GM23248 (cell line): ENCODE measurements at regions not wholly inside any gene's neighbourhood (a gene's known extent, or its start where the extent isn't known, plus 50 kb on each side); places are given as distances from the start of the nearest gene placed in this dataset.

Source experiments
- DNase-seq: peaks from one replicate; pipeline ENCODE4 v3.0.0-alpha.2; 2015
- H2AFZ ChIP-seq: fragments of 200-600 bp; sonication (generic); 2 replicates; pipeline ENCODE4 v1.6.1; 2016; ENCODE audit warnings: antibody characterized with exemption
- H3F3A ChIP-seq: fragments of 200-600 bp; sonication (generic); 2 replicates; pipeline ENCODE4 v1.6.1; 2016; ENCODE audit warnings: mild to moderate bottlenecking, antibody characterized with exemption, mixed run types; ENCODE audit not compliant: insufficient read depth
- H3K27ac ChIP-seq: fragments of 200-600 bp; sonication (generic); 2 replicates; pipeline ENCODE4 v1.5.1; 2016; ENCODE audit warnings: mild to moderate bottlenecking
- H3K27me3 ChIP-seq: fragments of 200-600 bp; sonication (generic); replicated peaks from 2 replicates; pipeline ENCODE4 v1.6.1; 2016; ENCODE audit warnings: mild to moderate bottlenecking; ENCODE audit not compliant: insufficient read depth
- H3K36me3 ChIP-seq: fragments of 200-600 bp; sonication (generic); 2 replicates; pipeline ENCODE4 v1.6.1; 2016; ENCODE audit warnings: low read depth, mild to moderate bottlenecking
- H3K4me1 ChIP-seq: fragments of 200-600 bp; sonication (generic); 2 replicates; pipeline ENCODE4 v1.6.1; 2016; ENCODE audit warnings: mild to moderate bottlenecking; ENCODE audit not compliant: insufficient read depth
- H3K4me2 ChIP-seq: fragments of 200-600 bp; sonication (generic); one replicate; pipeline ENCODE4 v1.6.1; 2016; ENCODE audit warnings: mild to moderate bottlenecking; ENCODE audit not compliant: unreplicated experiment
- H3K4me3 ChIP-seq: fragments of 200-600 bp; sonication (generic); 2 replicates; pipeline ENCODE4 v1.5.1; 2016; ENCODE audit warnings: mild to moderate bottlenecking
- H3K79me2 ChIP-seq: fragments of 200-600 bp; sonication (generic); 2 replicates; pipeline ENCODE4 v1.6.1; 2016; ENCODE audit warnings: mild to moderate bottlenecking; ENCODE audit not compliant: insufficient read depth
- H3K9ac ChIP-seq: fragments of 200-600 bp; sonication (generic); 2 replicates; pipeline ENCODE4 v1.6.1; 2016; ENCODE audit warnings: mild to moderate bottlenecking
- H3K9me2 ChIP-seq: fragments of 200-600 bp; sonication (generic); 2 replicates; pipeline ENCODE4 v1.6.1; 2016; ENCODE audit warnings: mixed run types, mild to moderate bottlenecking, moderate library complexity; ENCODE audit not compliant: insufficient read depth
- H3K9me3 ChIP-seq: fragments of 200-600 bp; sonication (generic); one replicate; pipeline ENCODE4 v1.6.1; 2017; ENCODE audit warnings: low read depth
- H4K20me1 ChIP-seq: fragments of 200-600 bp; sonication (generic); 2 replicates; pipeline ENCODE4 v1.6.0; 2016; ENCODE audit not compliant: insufficient read depth
- EZH2 ChIP-seq: fragments of 200-600 bp; sonication (generic); IDR thresholded peaks from 2 replicates; pipeline ENCODE4 v1.6.1; 2018; ENCODE audit warnings: antibody characterized with exemption, mild to moderate bottlenecking; ENCODE audit not compliant: insufficient read depth, poor library complexity, severe bottlenecking
- EZH2phosphoT487 ChIP-seq: fragments of 200-600 bp; sonication (generic); IDR thresholded peaks from 2 replicates; pipeline ENCODE4 v1.6.1; 2018; ENCODE audit warnings: antibody characterized with exemption, moderate library complexity, mild to moderate bottlenecking, low read depth; ENCODE audit not compliant: insufficient read depth
- WGBS, 2 experiments: methylation state at CpG; one replicate each; pipeline ENCODE4 v1.1.6; 2015 to 2017; ENCODE audit warnings: low lambda C conversion rate in 2 of 2, low coverage in 1 of 2; ENCODE audit errors: missing lambda C conversion rate in 2 of 2; 5-methylcytosine and 5-hydroxymethylcytosine counted together
- in situ Hi-C: fragments of 300-500 bp; cut with MboI; formaldehyde crosslinking; loops from 2 replicates; pipeline ENCODE4 v1.15.0; 2020

- in situ Hi-C loops: loop anchor here (5.0 to 25.0 kb wide), 2 partner anchors 212 to 937 kb away; partner anchors contain the start of gene TMEM30B
These were observed 100.8 kb downstream of the PPM1A start for GRCh38 chr14:60349663-60350365.

GRCh38 chr14:60350366-60350720, 101.3 kb downstream of the PPM1A start:
- Histone ChIP-seq H3K79me2 (no peaks in the 10 kb centered on the region), H2AFZ (peak overlapping the region; percentile 54), H3K4me2 (peak overlapping the region; percentile 39), H4K20me1 (no peaks in the 10 kb centered on the region), H3K27me3 (no peaks in the 10 kb centered on the region), H3F3A (no peaks in the 10 kb centered on the region), H3K36me3 (no peaks in the 10 kb centered on the region), H3K27ac (no peak overlapping the region), H3K4me3 (no peak overlapping the region), H3K4me1 (peaks cover 4% of the 10 kb centered on the region; the same call in 1 of the 2 replicates), H3K9me3 (no peaks in the 10 kb centered on the region), H3K9ac (no peak overlapping the region), H3K9me2 (no peaks in the 10 kb centered on the region)
- TF ChIP-seq EZH2phosphoT487 (no peak), EZH2 (no peak)
- WGBS, 2 experiments: 6 to 10% methylated on average over 5 of the region's 5 CpGs
- peak; percentile 5 for DNase-seq
- in situ Hi-C loops: no loop called here

More at GRCh38 chr14:60349663-60350365, 100.8 kb downstream of the PPM1A start:
- Histone ChIP-seq H3K4me3 (no peak overlapping the region), H3K4me2 (peak overlapping the region; percentile 39), H2AFZ (peak overlapping the region; percentile 54), H4K20me1 (no peaks in the 10 kb centered on the region), H3F3A (no peaks in the 10 kb centered on the region), H3K9me2 (no peaks in the 10 kb centered on the region), H3K4me1 (peaks cover 4% of the 10 kb centered on the region; the same call in 1 of the 2 replicates), H3K27ac (no peak overlapping the region), H3K27me3 (no peaks in the 10 kb centered on the region), H3K36me3 (no peaks in the 10 kb centered on the region), H3K9me3 (no peaks in the 10 kb centered on the region), H3K79me2 (no peaks in the 10 kb centered on the region), H3K9ac (no peak overlapping the region)
- no peak for TF ChIP-seq EZH2
- TF ChIP-seq EZH2phosphoT487: no peak
- 28 to 32% methylated on average over 8 of the region's 8 CpGs for WGBS, 2 experiments
- peak; percentile 70 for DNase-seq

GRCh38 chr14:60353420-60353819, 104.4 kb downstream of the PPM1A start:
- no peak overlapping the region for H3K4me2 ChIP-seq
- no peaks in the 10 kb centered on the region for H3K9me3 ChIP-seq
- no peak overlapping the region for H3K9ac ChIP-seq
- TF ChIP-seq EZH2 (no peak), EZH2phosphoT487 (no peak)
- WGBS, 2 experiments: 60 to 62% methylated on average over 4 of the region's 4 CpGs
- no peaks in the 10 kb centered on the region for H3K27me3 ChIP-seq
- H4K20me1 ChIP-seq: no peaks in the 10 kb centered on the region
- H2AFZ ChIP-seq: no peak overlapping the region
- no peak overlapping the region for H3K4me3 ChIP-seq
- H3K4me1 ChIP-seq: peaks cover 4% of the 10 kb centered on the region; the same call in 1 of the 2 replicates
- DNase-seq: no peak
- no peaks in the 10 kb centered on the region for H3F3A ChIP-seq
- no peak overlapping the region for H3K27ac ChIP-seq
- no peaks in the 10 kb centered on the region for H3K36me3 ChIP-seq
- no peaks in the 10 kb centered on the region for H3K9me2 ChIP-seq
- in situ Hi-C loops: no loop called here
- H3K79me2 ChIP-seq: no peaks in the 10 kb centered on the region

GRCh38 chr14:60355768-60356167, 106.7 kb downstream of the PPM1A start:
- in situ Hi-C loops: no loop called here
- TF ChIP-seq EZH2: no peak

GRCh38 chr14:60356386-60356785, 107.4 kb downstream of the PPM1A start:
- no peak for TF ChIP-seq EZH2
- TF ChIP-seq EZH2phosphoT487: no peak
- Histone ChIP-seq H4K20me1 (no peaks in the 10 kb centered on the region), H3K9me3 (no peaks in the 10 kb centered on the region), H3K9me2 (no peaks in the 10 kb centered on the region), H3K79me2 (no peaks in the 10 kb centered on the region), H3K4me2 (no peak overlapping the region), H3F3A (no peaks in the 10 kb centered on the region), H3K9ac (no peak overlapping the region), H3K4me1 (no peaks in the 10 kb centered on the region), H3K36me3 (no peaks in the 10 kb centered on the region), H3K27ac (no peak overlapping the region), H2AFZ (no peak overlapping the region), H3K4me3 (no peak overlapping the region), H3K27me3 (no peaks in the 10 kb centered on the region)
- WGBS, 2 experiments: 32 to 39% methylated on average over 3 of the region's 3 CpGs
- in situ Hi-C loops: no loop called here
- DNase-seq: no peak

More at GRCh38 chr14:60355768-60356167, 106.7 kb downstream of the PPM1A start:
- DNase-seq: no peak
- H3K9ac ChIP-seq: no peak overlapping the region
- no peaks in the 10 kb centered on the region for H4K20me1 ChIP-seq
- no peak overlapping the region for H3K4me3 ChIP-seq
- no peaks in the 10 kb centered on the region for H3K36me3 ChIP-seq
- no peak overlapping the region for H3K4me2 ChIP-seq
- H3K9me2 ChIP-seq: no peaks in the 10 kb centered on the region
- H3K79me2 ChIP-seq: no peaks in the 10 kb centered on the region
- no peaks in the 10 kb centered on the region for H3K4me1 ChIP-seq
- H3F3A ChIP-seq: no peaks in the 10 kb centered on the region
- H3K9me3 ChIP-seq: no peaks in the 10 kb centered on the region
- no peaks in the 10 kb centered on the region for H3K27me3 ChIP-seq
- no peak overlapping the region for H3K27ac ChIP-seq
- H2AFZ ChIP-seq: no peak overlapping the region
